GM12865 (cell line): ENCODE measurements at regions not wholly inside any gene's neighbourhood (a gene's known extent, or its start where the extent isn't known, plus 50 kb on each side); places are given as distances from the start of the nearest gene placed in this dataset.
"Not testable (repeated sequence)": the region's sequence is repeated elsewhere in the genome, so short reads cannot be mapped to it uniquely, and the experiment has no call there.

Source experiments
- DNase-seq: peaks from one replicate; pipeline ENCODE4 v3.0.0; 2010; ENCODE audit warnings: low read depth
- H3K4me3 ChIP-seq: 2 replicates; pipeline ENCODE4 v1.5.1; 2011; ENCODE audit warnings: mild to moderate bottlenecking, low read depth, low read length, control low read depth
- TF ChIP-seq, protein P1 (sequence below): IDR thresholded peaks from 2 replicates; pipeline ENCODE4 v1.5.1; 2011; ENCODE audit warnings: low read length, control low read depth, low read depth, inconsistent platforms; ENCODE audit not compliant: insufficient read depth; ENCODE audit errors: missing control alignments

DNA sequence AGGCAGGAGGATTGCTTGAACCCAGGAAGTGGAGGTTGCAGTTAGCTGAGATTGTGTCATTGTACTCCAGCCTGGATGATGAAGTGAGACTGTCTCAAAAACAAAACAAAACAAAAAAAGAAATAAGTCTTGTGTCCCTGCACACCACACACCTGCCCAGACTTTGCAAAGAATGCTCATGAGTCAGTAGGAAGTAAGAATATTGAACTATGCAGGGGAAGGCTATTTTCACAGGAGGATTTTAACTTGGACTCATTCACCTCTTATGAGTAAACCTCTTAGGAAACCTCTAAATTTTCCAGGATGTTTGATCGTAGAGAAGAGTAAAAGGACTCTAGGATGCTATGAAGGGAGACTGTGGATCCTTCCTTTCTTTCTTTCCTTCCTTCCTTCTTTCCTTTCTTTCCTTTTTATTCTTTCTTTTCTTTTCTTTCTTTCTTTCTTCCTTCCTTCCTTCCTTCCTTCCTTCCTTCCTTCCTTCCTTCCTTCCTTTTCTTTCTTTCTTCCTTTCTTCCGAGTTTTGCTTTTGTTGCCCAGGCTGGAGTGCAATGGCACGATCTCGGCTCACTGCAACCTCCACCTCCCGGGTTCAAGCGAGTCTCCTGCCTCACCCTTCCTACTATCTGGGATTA is 96.7 kb upstream of the CLINT1 start:
- TF ChIP-seq, protein P1, sequence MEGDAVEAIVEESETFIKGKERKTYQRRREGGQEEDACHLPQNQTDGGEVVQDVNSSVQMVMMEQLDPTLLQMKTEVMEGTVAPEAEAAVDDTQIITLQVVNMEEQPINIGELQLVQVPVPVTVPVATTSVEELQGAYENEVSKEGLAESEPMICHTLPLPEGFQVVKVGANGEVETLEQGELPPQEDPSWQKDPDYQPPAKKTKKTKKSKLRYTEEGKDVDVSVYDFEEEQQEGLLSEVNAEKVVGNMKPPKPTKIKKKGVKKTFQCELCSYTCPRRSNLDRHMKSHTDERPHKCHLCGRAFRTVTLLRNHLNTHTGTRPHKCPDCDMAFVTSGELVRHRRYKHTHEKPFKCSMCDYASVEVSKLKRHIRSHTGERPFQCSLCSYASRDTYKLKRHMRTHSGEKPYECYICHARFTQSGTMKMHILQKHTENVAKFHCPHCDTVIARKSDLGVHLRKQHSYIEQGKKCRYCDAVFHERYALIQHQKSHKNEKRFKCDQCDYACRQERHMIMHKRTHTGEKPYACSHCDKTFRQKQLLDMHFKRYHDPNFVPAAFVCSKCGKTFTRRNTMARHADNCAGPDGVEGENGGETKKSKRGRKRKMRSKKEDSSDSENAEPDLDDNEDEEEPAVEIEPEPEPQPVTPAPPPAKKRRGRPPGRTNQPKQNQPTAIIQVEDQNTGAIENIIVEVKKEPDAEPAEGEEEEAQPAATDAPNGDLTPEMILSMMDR = no peak
- H3K4me3 ChIP-seq = no peak overlapping the region
- DNase-seq = no peak

DNA sequence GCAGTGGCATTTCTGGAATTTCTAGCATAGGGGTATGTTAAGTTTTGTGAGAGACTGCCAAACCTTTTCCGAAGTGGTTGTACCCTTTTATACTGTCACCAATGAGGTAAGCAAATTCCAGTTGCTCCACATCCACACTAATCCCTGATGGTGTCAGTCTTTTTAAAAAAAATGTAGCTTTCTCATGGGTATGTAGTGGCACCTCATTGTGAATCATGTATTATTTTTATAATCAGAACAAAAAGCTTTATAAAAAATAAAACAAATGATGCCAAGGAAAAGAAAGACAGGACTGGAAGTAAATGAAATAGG is 93.4 kb upstream of the CLINT1 start:
- no peak for DNase-seq
- H3K4me3 ChIP-seq = no peak overlapping the region
- TF ChIP-seq, protein P1 = no peak

DNA sequence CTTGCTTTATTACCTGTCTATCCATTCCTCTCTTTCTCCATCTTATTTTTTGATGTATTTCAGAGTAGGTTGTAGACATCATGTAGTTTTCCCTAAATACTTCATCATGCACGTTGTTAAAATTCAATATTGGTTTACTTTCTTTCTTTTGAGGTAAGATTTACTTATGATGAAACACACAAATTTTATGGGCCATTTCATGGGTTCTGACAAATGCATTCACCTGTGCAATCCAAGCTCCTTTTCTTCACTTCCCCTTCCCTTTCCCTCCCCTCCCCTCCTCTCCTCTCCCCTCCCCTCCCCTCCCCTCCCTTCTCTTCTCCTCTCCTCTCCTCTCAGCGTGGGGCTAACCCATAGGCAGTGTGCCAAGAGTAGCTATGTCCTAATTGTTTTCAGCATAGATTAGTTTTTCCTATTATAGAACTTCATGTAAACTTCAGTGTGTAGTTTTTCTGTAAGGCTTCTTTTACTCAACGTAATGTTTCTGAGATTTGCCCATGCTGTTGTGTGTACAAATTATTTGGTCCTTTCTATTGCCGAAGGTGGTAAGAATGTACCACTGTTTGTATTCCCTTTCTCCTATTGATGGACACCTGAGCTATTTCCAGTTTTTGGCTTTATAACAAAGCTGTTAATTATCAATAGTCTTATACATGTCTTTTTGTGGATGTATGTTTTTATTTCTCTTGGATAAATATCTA is 92.9 kb upstream of the CLINT1 start:
- no peak for DNase-seq
- no peak overlapping the region for H3K4me3 ChIP-seq
- TF ChIP-seq, protein P1 = no peak

DNA sequence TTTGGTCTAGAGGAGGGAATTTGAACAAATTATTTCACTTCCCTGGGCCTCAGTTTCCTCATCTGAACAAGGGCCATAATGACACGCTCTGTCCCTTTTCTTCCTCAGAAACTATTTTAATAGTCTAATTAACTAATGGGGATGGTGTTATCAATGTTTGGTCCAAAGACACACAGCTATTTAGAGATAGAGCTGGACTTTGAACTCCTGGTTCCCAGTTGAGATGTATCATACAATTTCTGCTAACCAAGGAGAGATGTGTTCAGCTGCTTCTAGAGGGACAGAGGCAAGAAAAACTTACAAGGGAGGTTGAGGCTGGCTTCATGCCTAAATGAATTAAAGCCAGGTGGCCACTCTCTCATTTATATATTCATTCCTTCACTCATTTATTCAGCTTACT is 90.6 kb upstream of the CLINT1 start:
- no peak overlapping the region for H3K4me3 ChIP-seq
- DNase-seq = no peak
- TF ChIP-seq, protein P1 = no peak

DNA sequence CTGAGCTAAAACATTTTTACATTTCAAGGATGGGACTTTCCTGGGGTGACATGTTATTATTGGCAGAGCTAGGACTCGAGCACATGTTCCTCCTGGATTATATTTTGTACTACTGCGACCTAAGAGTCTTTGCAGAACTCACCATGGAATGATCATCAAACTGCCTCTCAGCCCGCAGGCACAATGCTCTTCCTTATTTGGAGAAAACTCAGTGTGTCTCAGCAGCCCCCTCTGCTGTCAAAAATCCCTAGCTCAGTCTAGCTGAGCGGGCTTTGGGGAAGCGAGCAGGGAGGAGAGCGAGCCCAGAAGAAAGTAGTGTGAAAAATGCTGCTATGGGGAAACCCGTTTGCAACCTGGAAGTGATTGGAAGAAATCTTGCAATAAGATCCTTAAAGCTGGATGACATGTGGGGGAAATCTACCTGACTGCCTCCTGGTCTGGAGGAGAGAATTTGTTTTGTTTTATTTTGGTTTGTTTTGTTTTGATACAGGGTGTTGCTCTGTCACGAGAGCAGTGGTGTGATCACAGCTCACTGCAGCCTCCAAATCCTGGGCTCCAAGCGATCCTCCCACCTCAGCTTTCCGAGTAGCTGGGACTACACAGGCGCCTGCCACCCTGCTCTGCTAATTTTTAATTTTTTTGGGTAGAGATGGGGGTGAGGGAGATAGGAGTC is 89.9 kb upstream of the CLINT1 start:
- TF ChIP-seq, protein P1 = peak; percentile 70
- no peak overlapping the region for H3K4me3 ChIP-seq
- peak; percentile 83 for DNase-seq

DNA sequence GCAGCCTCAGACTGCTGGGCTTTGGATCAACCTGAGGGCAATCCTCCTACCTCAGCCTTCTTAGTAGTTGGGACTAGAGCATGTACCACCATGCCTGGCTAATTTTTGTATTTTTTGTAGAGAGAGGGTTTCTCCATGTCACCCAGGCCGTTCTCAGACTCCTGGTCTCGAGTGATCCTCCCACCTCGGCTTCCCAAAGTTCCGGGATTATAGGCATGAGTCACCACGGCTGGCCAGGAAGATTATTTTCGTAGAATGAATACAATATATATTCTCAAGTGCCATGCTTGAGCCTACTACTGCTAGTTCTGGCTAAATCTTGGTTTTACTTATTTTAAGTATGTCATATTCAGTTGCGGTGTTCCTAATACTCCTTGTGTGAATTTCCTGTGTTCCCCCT is 88.2 kb upstream of the CLINT1 start:
- no peak overlapping the region for H3K4me3 ChIP-seq
- DNase-seq = no peak
- TF ChIP-seq, protein P1 = no peak

DNA sequence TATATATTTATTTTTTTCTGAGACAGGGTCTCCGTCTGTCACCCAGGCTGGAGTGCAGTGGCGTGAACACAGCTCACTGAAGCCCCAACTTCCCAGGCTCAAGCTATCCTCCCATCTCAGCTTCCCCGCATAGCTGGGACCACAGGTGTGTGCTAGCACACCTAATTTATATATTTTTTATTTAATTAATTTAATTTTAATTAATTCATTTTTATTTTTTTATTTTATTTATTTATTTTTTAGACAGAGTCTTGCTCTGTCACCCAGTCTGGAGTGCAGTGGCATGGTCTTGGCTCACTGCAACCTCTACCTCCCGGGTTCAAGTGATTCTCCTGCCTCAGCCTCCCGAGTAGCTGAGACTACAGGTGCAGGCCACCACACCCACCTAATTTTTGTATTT is 86.9 kb upstream of the CLINT1 start:
- not testable (repeated sequence) for DNase-seq

More for the DNA sequence above, 86.9 kb upstream of the CLINT1 start:
- not testable (repeated sequence) for H3K4me3 ChIP-seq
